ENCODE measurements at regions not wholly inside any gene's neighbourhood (a gene's known extent, or its start where the extent isn't known, plus 50 kb on each side); places are given as distances from the start of the nearest gene placed in this dataset.

GRCh38 chr6:77228279-77228678 is 235.0 kb downstream of the HTR1B start:
- H3K4me1 ChIP-seq (ENCODE audit: insufficient read depth, poor library complexity, severe bottlenecking), result no peaks in the 10 kb centered on the region
- TF ChIP-seq, protein P1, sequence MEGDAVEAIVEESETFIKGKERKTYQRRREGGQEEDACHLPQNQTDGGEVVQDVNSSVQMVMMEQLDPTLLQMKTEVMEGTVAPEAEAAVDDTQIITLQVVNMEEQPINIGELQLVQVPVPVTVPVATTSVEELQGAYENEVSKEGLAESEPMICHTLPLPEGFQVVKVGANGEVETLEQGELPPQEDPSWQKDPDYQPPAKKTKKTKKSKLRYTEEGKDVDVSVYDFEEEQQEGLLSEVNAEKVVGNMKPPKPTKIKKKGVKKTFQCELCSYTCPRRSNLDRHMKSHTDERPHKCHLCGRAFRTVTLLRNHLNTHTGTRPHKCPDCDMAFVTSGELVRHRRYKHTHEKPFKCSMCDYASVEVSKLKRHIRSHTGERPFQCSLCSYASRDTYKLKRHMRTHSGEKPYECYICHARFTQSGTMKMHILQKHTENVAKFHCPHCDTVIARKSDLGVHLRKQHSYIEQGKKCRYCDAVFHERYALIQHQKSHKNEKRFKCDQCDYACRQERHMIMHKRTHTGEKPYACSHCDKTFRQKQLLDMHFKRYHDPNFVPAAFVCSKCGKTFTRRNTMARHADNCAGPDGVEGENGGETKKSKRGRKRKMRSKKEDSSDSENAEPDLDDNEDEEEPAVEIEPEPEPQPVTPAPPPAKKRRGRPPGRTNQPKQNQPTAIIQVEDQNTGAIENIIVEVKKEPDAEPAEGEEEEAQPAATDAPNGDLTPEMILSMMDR (IDR thresholded peaks at IDR 0.05; ENCODE audit: poor library complexity, severe bottlenecking), result no peak
- DNase-seq (ENCODE audit: low spot score) (no peak), ATAC-seq (ENCODE audit: low read depth) (no peak)
- H3K36me3 ChIP-seq (ENCODE audit: low read depth), result no peaks in the 10 kb centered on the region; the same call in 1 of the 2 replicates
- H3K27ac ChIP-seq (ENCODE audit: poor library complexity, severe bottlenecking), result no peak overlapping the region
- H3K4me3 ChIP-seq (ENCODE audit: severe bottlenecking), result no peak overlapping the region
- no peaks in the 10 kb centered on the region for H3K27me3 ChIP-seq (ENCODE audit: insufficient read depth, poor library complexity, severe bottlenecking)
- H3K9me3 ChIP-seq (ENCODE audit: severe bottlenecking), result no peaks in the 10 kb centered on the region

- no peaks in the 10 kb centered on the region for H3K36me3 ChIP-seq (ENCODE audit: low read depth)
- ATAC-seq (ENCODE audit: low read depth), result no peak
- H3K9me3 ChIP-seq (ENCODE audit: severe bottlenecking), result no peaks in the 10 kb centered on the region
- no peaks in the 10 kb centered on the region for H3K4me1 ChIP-seq (ENCODE audit: insufficient read depth, poor library complexity, severe bottlenecking)
- DNase-seq (ENCODE audit: low spot score), result no peak
- H3K27me3 ChIP-seq (ENCODE audit: insufficient read depth, poor library complexity, severe bottlenecking), result no peaks in the 10 kb centered on the region
- no peak overlapping the region for H3K27ac ChIP-seq (ENCODE audit: poor library complexity, severe bottlenecking)
- no peak overlapping the region for H3K4me3 ChIP-seq (ENCODE audit: severe bottlenecking)
- TF ChIP-seq, protein P1 (IDR thresholded peaks at IDR 0.05; ENCODE audit: poor library complexity, severe bottlenecking), result no peak
Measured at GRCh38 chr6:77217896-77218295, 245.4 kb downstream of the HTR1B start.

DNA sequence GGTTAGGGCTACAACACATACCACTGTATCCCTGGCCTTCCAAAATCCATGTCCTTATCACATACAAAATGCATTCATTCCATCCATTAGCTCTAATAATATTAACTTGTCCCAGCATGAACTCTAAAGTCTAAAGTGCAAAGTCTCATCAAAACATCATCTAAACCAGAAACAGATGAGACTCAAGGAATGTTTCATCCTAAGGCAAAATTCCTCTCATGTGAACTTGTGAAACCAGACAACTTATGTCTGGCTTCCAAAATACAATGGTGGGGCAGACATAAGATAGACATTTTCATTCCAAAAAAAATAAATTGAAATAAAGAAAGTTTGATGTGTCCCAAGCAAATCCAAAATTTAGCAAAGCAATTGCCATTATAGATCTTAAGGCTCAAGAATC is 257.4 kb downstream of the HTR1B start:
- Histone ChIP-seq H3K27ac (ENCODE audit: poor library complexity, severe bottlenecking) (no peak overlapping the region), H3K27me3 (ENCODE audit: insufficient read depth, poor library complexity, severe bottlenecking) (no peaks in the 10 kb centered on the region), H3K36me3 (ENCODE audit: low read depth) (no peaks in the 10 kb centered on the region), H3K4me1 (ENCODE audit: insufficient read depth, poor library complexity, severe bottlenecking) (no peaks in the 10 kb centered on the region), H3K4me3 (ENCODE audit: severe bottlenecking) (no peak overlapping the region), H3K9me3 (ENCODE audit: severe bottlenecking) (no peaks in the 10 kb centered on the region)
- DNase-seq (ENCODE audit: low spot score), result no peak
- TF ChIP-seq, protein P1 (IDR thresholded peaks at IDR 0.05; ENCODE audit: poor library complexity, severe bottlenecking), result no peak
- ATAC-seq (ENCODE audit: low read depth), result no peak

- H3K27me3 ChIP-seq (ENCODE audit: insufficient read depth, poor library complexity, severe bottlenecking), result no peaks in the 10 kb centered on the region
- DNase-seq (ENCODE audit: low spot score) (no peak), ATAC-seq (ENCODE audit: low read depth) (no peak)
- no peak overlapping the region for H3K27ac ChIP-seq (ENCODE audit: poor library complexity, severe bottlenecking)
- H3K4me3 ChIP-seq (ENCODE audit: severe bottlenecking), result no peak overlapping the region
- H3K9me3 ChIP-seq (ENCODE audit: severe bottlenecking), result no peaks in the 10 kb centered on the region
- TF ChIP-seq, protein P1 (IDR thresholded peaks at IDR 0.05; ENCODE audit: poor library complexity, severe bottlenecking), result no peak
- no peaks in the 10 kb centered on the region for H3K36me3 ChIP-seq (ENCODE audit: low read depth)
- H3K4me1 ChIP-seq (ENCODE audit: insufficient read depth, poor library complexity, severe bottlenecking), result no peaks in the 10 kb centered on the region
Measured at GRCh38 chr6:77204555-77204954, 258.7 kb downstream of the HTR1B start.

DNA sequence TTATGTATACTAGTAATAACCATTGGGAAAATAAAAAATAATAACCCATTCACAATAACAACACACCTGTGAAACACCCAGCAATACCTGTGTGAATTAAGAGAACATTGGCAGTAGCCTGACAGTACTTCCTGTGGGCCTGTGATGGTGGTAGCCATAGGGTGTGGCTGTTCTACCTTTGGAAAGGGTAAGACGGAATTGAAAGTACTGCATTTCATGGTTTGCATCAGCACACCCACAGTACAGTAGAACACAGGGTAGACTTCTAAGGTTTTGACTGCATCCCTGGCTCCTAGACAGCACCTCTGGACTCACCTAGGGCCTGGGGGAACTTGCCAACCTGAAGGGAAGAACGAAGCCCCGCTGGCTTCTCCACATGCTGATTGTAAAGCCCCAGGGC is 279.8 kb downstream of the HTR1B start:
- ATAC-seq (ENCODE audit: low read depth), result no peak
- no peaks in the 10 kb centered on the region for H3K4me1 ChIP-seq (ENCODE audit: insufficient read depth, poor library complexity, severe bottlenecking)
- DNase-seq (ENCODE audit: low spot score), result no peak
- H3K36me3 ChIP-seq (ENCODE audit: low read depth), result peaks cover 3% of the 10 kb centered on the region; the same call in 1 of the 2 replicates
- TF ChIP-seq, protein P1 (IDR thresholded peaks at IDR 0.05; ENCODE audit: poor library complexity, severe bottlenecking), result no peak
- H3K9me3 ChIP-seq (ENCODE audit: severe bottlenecking), result peaks cover 3% of the 10 kb centered on the region
- H3K27me3 ChIP-seq (ENCODE audit: insufficient read depth, poor library complexity, severe bottlenecking), result no peaks in the 10 kb centered on the region
- H3K27ac ChIP-seq (ENCODE audit: poor library complexity, severe bottlenecking), result no peak overlapping the region
- no peak overlapping the region for H3K4me3 ChIP-seq (ENCODE audit: severe bottlenecking)

All from RWPE2 (cell line).